Right forelimb (tissue), 1 donor: ENCODE measurements at regions not wholly inside any gene's neighbourhood (a gene's known extent, or its start where the extent isn't known, plus 50 kb on each side); places are given as distances from the start of the nearest gene placed in this dataset.

Experiments used
- DNase-seq: peaks from one replicate; pipeline ENCODE4 v3.0.0-alpha.2; 2018

DNA sequence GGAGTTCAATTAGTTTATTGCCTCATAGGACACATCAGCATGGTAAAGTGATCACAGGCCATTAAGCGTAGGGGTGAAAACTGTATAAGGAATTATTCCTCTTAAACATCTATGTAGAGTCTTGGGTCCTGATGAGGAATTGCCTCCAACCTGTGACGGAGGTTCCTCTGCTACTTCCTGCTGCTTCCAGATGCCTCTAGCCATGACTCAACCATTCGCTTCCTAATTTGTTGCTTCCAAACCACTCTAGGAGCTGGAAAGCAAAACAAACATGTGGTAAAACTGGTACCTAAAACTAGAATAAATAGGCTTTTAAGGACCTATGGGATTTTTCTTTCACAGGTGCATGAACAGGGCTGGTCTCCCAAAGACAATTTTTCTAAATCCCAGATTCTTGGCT is 253.8 kb downstream of the KLF12 start:
- DNase-seq, result no peak

DNA sequence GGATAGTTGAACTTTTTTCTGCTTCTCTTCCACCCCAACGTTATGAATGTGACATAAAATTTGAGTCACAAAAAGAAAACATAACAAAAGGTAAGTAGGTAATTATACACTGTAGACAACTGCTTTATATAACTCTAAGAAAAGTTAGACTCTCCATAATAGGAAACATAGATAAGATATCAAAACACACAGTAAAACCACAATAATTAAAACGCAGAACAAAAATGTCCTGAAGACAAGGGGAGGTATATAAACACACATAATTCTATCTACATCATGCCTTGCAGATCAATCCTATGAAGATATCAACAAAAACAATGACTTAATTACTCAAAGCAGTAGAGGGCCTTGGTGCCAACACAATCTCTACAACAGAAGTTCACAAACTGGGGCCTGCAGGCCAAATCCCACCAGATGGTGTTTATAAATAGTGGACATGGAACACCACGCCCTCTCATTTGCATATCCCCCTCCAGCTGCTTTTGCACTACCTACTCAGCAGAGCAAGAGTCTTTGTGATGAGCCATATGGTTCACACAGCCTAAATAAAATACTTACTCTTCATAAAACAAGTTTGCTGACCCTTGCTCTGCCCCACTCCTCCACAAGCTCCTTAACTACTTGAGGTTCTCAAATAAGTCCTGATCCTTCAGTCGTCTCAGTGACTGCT is 254.7 kb downstream of the KLF12 start:
- no peak for DNase-seq

DNA sequence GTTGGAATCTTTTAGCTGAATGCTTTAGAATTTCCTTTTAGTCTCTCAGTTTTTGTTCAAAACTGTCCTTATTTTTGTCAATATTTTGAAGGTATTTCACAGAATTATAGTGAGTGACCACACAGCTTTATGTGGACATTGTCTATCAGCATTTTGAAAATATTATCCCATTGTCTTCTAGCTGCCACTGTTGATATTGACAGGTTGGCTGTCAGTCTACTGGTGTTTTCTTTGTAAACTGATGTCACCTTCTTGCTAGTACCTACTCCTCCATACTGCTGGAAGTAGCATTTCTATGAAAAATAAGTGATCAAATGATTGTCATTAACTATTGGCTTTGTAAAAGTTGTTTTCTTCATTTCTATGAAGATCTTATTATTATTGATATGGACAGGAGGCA is 256.8 kb downstream of the KLF12 start:
- DNase-seq, result no peak

DNA sequence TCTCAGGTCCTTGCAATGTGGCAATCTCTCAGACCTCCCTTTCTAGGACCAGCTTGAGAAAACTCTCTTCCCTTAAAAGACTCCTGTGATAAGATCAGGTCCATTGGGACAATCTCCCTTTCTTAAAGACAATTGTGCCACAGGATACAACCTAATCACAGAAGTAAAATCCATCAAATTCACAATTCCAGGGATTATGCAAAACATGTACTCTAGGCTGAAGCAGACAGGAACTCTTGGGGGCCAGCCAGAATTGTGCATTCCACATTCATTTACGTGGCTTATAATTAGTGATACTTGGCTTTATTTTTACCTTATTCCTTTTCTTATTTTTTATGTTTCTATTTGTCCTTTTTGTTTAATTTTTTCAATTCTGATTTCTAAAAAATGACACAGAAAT is 257.9 kb downstream of the KLF12 start:
- no peak for DNase-seq

DNA sequence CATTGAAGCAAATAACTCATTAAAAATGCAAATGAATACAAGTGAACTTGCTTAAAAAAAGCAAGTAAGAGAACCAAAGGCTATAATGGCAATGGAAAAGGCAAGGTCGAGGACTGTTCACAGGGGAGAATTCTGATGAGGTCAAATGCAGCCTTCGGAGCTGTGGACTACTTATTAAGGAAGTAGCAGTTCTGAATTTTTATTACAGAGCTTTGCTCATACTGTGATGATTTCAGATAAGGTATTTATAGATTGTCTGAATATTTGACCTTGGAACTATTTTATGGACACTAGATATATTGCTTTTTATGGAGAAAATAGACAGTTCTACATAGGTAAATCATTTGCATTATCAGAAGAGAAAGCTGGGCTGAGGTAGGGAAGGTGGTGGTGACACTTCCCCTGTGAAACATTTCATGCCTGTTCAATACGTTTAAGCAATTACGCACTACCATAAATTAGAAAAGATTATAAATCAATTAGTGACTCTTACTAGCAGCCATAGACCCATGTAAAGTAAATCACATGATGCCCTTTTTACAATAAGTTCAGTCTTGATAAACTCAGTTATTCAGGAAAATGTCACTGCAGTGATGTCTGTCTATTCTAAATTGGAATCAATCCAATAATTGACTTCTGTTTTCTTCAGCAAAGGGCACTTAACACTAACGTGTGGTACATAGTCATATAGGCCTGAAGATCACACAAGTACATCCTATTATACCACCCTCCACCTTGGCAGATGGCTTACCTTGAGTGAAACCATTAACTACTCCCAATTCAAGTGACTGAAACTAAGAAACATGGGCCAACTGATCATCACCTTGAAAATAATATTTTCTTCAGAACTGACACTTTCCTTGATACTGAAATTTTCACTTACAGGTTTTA is 260.0 kb downstream of the KLF12 start:
- no peak for DNase-seq

DNA sequence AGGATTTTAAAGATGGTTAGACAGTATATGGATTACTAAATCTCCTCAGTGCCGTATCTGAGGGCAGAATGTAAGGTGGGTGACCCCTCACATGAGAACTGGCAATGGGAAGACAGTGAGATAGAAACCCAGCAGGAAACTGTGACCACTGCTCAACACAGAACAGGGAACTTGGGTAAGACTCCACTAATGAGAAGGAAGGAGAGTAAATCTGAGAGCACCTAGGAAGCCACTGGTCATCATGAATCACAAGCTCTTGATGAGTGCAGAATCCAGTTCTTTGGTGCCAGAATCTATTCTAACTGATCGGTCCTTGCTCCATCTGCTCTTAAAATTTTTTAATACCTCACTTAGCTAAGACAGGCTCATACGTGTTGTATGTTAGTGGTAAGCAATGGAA is 261.8 kb downstream of the KLF12 start:
- no peak for DNase-seq

DNA sequence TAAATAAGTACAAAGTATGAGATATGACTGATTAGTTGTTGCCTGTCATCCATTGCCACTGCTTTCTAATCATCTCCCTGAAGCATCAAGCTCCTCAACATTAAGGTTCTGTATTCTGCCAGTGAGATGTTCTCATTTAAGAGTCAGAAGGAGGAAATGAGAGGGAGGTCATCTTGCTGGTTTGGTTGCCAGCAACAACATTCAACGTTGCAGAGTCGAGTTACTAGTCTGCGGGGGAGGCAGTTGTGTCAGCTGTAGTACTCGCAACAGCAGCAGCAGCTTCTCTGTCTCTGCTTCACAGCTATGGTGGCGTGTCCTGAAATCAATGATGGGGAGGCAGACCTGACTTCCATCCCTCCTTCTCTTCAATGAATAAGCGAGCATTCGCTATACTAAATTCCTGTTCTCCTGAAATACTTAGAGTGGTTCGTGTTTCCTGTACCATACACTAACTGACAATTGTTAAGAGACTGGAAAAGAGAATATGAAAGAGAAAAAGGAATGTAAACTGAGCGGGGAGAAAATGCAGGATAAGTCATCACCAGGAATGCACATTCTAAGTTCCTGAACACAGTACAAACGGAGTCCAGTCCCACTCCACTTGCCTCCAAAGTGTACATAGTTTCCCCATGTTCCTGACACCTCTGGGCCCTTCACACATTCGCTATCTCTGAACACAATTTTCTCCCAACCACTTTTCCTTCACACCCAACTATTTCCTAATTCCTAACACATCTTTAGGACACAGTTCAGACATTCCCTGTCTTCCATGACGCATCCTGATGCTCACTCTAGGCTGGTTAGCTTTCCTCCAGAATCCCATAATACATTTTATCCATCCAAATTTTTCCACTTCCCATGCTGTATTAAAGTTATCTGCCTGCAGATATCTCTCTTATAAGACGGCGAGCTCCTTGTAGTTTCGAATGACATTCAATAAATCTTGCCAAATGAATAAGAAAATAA is 263.0 kb downstream of the KLF12 start:
- no peak for DNase-seq

DNA sequence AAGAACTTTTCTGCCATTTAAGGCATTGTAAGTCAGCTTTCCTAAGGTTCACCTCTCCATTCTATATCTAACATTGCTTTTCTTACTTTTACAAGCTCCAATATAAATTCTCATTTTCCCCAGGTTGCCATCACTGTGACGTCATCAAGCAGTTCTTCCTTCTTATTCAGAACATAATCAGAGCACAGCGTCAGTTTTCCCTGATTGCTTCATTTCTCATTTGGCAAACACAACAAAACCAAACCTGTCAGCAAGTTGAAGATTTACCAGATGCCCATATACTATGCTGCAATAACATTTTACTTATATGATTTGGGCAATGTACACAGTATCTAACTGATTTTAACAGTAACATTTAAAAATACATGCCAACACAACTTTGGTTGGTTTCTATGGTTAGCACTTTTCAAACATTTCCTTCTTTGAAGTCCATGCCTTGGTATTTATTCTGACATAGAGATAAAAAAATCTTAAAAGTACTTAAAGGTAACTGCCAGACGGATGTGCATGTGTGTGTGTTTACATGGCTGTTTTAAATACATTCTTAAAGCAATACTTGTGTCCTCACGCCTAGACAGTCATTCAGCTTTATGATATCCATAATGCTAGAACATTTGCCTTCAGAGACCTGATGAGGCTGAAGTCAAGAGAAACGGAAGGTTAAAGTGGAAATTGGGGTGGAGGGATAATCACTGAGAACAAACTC is 264.0 kb downstream of the KLF12 start:
- DNase-seq, result no peak

DNA sequence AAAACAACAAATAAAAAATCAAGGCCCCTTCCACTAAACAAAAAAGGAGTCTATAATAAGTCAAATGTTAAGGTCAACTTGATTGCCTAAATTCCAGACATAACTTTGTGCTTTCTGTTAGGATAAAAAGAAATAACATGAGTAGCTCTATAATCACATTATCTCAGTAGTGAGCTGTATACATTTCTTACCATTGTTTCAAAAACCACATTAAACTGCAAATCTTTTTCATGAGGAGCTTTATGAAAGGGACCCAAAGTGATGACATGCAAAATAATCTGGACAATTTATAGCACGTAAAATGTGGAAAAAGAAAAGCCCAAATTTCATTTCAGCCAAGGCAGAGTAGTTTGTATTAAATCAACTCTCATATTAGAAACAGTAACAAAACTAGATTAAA is 269.2 kb downstream of the KLF12 start:
- DNase-seq, result no peak

DNA sequence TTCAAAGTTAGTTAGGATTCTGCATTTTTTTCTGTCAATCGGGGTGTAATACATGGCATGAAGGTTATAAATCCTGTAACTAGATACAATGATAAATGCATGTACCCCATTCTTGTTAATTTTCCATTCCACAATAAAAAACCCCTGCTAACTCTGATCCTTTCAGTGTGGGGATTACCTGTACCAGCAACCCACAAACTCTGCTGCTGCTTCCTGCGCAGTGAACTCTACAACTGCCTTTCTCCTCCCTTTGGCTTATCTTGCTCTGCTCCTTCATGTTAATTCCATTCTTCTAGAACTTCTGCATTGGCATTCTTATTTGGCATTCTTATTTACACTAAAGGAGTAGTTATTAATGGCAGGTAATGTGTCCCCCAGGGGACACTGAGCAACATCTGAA is 273.1 kb downstream of the KLF12 start:
- no peak for DNase-seq

DNA sequence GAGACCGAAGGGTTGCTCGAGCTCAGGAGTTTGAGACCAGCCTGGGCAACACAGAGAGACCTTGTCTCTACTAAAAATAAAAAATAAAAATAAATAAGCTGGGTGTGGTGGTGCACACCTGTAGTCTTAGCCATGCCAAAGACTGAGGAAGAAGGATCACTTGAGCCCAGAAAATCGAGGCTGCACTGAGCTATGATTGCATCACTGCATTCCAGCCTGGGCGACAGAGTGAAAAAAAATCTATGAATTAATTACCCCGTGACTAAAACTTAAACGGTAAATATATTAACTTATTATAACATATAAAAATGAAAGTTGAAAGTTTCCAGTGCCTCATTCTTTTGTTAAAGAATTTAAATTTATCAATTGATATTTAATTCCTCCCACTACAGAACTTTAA is 273.7 kb downstream of the KLF12 start:
- DNase-seq, result no peak

DNA sequence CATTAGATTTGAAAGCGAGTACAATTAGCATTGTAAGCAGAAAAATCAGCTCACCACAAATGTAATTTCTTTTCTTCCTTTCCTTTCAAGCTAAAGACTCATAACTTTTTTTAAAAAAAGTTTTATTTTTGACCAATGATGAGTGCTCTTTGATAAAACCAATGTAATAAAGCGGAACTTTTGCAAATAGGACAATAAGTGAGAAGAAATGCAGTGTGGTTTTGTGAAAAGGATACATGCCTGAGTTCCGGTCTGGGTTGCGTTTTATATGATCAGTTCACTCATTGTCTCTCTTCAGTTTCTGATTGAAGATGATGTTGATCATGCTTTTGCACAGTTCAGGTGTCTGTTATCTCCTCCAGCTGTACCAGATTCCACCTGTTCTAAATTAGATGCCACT is 274.4 kb downstream of the KLF12 start:
- no peak for DNase-seq

DNA sequence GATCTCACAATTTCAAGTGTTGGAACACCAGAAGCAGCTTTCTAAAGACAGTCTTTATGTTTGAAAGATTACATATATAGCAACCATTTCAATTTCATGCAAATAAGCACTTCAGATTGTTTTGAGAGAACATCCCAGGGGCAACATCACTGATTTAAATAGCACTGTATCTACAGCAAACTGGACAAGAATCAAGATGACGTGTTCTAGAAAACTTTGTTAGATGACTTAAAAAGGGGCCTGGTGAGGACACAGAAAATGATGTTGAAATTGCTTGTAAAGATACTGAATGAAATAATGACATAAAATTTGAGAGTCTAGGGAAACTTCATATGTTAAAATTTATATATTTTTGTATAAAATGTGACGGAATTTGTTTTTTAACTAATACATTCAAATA is 277.1 kb downstream of the KLF12 start:
- DNase-seq, result no peak

DNA sequence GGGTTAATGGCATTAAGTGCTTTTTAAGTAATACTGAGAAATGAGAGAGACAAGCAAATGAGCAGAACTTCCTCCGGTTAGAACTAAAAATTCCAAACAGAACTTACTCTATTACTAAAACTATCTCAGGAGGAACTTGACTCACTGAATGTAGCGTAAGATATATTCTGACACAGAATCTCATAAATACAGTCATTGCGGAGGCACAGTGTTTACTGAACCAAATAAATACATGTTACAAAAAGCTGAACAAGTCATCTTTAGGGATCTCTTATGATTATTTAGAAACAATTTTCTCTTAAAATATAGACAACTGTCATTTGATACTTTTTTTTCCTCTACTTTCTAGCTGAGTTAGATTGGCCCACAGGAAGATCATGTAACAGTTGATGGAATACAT is 283.1 kb downstream of the KLF12 start:
- DNase-seq, result no peak

DNA sequence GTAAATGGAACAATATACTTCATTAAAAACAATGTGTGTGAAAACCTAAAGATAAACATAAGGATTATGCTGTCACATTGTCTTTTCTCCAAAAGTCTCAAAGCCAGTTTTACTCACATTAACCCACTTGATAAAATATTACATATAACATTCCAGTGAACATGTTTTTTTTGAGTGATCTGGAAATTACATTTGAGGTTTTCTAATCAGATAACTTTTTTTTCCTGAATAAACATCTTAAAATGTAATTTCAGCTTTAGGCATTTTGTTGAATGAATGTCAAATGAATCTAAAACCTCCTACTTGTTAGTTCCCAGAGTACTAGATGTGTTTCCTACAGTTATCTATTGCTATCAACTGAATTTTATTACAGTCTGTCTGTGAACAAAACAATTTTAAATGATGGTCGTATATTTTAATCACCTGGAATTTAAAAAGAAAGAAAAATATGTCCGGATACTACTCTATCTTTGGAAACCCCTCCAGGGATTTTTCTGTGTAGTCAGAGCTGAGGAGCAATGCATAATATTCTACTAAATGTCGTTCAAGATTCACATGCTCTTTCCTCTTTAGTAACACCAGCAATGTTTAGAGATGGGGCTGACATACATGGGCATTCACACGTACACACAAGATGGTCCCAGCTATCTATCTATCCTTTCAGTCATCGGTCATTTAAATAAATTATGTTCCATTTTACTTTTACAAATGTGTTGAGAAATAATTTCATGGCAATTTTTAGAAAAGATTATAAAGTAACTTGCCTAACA is 283.9 kb downstream of the KLF12 start:
- DNase-seq, result no peak

DNA sequence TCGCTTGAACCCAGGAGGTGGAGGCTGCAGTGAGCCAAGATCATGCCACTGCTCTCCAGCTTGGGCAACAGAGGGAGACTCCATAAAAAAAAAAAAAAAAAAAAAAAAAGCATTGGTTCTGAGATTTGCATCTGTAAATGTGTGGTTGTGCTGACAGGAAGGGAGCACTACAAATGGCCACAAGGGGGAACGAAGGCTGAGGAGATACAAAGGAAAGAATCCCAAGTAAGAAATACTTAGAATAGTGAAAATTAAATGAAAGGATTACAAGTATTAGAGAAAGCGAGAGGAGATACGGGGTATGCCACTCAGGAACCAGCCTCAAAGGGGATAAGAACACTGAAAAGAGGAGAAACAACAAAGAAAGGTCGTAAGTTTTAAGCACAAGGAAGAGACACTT is 284.9 kb downstream of the KLF12 start:
- no peak for DNase-seq

DNA sequence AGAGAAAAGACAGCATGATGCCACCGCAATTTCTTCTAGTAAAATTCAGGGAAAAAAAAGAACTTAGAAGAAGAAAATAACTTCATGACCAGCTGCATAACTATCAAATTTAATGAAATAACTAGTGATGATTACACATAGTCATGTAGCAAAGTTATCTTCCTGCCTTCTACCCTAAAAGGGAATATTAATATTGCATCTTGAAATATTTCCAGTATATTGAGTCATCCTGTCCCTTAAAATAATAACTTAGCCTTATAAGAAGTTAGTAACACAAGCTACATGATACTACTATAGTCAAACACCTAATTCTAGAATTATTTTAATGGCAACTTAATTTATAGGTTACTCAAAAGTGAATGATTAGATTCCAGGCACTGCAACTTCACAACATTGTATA is 289.2 kb downstream of the KLF12 start:
- no peak for DNase-seq

DNA sequence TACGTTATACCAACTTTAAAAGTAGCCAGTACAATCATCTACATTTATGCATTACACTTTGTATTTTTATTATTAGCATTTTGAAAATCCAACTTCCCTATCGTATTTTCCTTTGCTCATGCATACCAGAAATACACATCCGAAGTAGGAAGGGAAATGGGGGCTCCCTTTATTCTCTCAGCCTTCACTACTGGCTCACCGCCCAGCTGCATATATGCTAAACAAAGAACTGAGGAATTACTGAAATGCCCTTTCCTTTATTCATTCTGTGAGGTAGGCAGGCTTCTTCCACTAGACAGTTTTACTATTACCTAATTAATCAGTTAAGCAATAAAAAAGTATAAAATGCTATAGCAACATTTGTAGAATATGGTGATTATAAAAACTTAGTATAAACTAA is 291.6 kb downstream of the KLF12 start:
- DNase-seq, result no peak

DNA sequence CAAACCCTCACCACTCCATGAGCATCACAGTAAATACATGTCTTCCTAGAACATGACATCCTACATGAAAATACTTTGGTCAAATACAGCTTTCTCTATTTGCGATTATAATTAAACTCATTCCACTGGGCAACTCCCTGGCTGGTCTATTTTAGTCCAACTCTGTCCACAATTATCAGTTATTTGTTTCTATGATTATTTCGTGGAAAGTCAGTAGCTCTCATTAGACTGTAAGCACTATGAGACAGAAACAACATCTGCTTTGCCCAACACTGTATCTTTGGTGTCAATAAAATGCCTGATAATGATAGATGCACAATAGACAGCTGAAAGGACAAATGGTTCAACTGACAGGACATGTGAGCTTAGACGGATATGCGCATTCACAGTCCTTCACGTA is 292.0 kb downstream of the KLF12 start:
- no peak for DNase-seq

DNA sequence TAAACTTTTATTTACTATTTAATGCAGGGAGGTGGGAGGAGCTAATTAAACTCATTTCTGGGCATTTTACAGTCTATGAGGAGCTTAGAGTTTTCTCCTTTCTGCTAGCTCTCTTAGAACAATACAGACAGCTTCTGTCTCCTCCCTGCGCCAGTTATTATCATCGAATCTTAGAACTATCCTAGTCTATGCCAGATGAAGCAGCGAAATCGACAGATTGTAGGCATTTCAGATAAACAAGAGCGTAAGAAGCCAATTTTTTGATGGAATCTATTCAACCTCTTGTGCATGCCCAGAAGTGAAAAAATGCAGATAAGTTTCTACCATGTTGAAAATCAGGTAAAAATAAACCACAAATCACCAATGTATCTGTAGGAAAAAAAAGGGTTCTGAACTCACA is 297.1 kb downstream of the KLF12 start:
- no peak for DNase-seq

DNA sequence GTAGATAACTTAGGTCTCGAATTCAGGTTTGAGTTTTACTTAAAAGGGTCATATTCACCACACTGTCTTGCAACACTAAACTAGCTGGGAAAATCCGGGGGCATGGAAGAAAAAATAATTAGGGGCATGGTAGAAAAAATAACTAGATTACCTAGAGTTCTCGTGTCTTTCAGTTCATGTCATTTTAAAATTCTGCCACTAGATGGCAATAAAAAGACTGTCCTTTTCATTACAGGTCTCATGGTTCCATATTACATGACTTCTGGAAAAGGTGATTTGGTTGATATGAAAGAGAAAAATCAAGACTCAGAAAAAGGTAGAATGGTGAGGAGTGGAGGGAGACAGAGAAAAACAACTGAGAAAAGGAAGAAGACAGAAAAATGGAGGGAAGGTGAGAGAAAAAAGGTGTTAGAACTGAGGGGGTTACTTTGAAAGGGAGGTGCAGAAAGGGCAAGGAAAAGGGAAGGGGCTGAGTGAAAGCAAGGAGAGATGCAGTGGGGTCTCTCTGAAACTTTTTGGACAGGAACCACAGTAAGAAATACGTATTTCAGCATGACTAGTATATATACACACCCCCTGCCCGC is 299.0 kb downstream of the KLF12 start:
- no peak for DNase-seq
